GM18511 (cell line): ENCODE measurements at regions not wholly inside any gene's neighbourhood (a gene's known extent, or its start where the extent isn't known, plus 50 kb on each side); places are given as distances from the start of the nearest gene placed in this dataset.
"Not testable (repeated sequence)": the region's sequence is repeated elsewhere in the genome, so short reads cannot be mapped to it uniquely, and the experiment has no call there.

Experiments used
- ATAC-seq: cut with Tn5 transposase; IDR thresholded peaks from one replicate; pipeline ENCODE4 v1.9.1; 2021; ENCODE audit warnings: mild to moderate bottlenecking, moderate library complexity; ENCODE audit not compliant: unreplicated experiment

DNA sequence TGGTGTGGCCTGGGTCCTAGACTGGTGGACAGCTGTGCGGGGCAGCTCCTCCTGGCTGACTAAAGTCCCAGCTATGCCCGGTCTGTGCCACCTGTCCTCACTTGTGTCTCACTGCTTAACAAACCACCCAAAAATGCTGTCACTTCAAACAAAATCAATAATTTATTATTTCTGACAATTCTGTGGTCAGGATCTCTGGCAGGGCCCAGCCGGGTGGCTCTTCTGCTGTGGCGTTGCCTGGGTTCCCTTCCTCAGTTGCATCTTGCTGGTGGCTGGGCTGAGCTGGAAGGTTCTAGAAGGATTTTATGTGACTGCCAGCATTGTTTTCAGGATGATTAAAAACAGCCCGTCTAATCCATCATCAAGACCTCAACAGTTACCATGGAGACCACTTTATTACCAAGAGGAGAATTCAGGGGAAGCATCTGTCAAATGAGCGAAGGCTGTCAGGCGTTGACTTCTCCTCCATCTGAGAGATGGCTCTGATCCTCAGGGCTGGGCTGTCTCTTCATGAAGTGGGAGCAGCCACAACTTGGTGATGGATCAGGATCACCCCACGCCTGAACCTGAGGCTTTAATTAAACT is 280.6 kb upstream of the SFSWAP start:
- ATAC-seq, result no peak

- ATAC-seq, result not testable (repeated sequence)
Observed at GRCh38 chr12:131431126-131431655, 279.7 kb upstream of the SFSWAP start.

DNA sequence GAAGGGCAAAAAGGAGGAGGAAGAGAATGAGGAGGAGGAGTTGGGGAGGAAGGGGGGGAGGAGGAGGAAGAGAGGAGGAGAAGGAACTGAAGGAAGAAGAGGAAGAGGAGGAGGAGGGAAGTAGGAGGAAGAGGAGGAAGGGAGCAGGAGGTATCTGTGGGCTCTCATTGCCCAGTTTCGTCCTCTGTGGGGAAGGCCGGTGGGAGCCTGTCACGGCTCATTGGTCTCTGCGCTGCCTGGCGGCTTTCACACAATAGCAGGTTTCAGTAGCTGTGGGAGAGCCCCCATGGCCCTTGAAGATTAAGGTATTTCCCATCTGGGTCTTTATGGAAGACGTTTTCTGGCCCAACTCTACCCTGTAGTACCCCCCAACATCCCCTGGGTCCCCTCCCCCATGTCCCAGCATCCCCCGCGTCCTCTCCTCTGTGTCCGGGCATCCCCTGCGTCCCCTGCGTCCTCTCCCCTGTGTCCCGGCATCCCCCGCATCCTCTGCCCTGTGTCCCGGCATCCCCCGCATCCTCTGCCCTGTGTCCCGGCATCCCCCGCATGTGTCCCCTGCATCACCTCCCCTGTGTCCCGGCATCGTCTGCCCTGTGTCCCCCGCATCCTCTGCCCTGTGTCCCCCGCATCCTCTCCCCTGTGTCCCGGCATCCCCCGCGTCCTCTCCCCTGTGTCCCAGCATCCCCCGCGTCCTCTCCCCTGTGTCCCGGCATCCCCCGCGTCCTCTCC is 278.2 kb upstream of the SFSWAP start:
- peak; percentile 60 for ATAC-seq

DNA sequence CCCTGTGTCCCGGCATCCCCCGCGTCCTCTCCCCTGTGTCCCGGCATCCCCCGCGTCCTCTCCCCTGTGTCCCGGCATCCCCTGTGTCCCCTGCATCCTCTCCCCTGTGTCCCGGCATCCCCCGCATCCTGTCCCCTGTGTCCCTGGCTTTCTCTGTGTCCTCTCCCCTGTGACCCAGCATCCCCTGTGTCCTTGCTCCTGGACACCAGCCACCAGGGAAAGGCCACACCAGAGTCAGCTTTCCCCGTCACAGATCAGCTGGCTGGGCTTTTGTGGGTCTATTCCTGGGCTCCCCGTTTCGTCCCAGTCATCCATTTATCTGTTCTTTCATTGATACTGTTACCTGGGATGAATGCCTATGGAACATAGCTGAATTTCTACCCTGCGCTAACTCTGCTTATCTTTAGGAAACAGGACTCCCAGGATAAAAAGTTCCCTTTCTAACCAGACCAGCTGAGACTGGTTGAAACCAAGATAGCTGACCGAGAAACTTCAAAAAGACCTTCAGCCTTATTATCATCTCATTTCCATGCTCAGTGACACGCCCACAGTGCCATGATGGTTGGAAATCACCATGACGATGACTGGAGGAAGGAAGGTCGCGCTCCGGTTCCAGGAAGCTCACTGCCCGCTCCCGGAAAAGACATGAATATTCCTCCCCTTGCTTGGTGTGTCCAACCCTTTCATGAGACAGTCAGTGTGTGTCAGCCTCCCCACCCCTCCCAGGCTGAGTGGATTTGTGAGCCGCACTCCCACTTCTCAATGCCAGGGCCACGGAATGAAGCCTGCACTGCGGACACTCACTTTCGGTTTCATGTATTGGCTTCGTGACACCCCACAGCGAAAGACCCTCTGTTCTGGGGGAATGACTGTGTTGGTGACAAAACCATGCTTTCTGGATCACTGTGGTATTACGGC is 276.4 kb upstream of the SFSWAP start:
- ATAC-seq, result no peak

DNA sequence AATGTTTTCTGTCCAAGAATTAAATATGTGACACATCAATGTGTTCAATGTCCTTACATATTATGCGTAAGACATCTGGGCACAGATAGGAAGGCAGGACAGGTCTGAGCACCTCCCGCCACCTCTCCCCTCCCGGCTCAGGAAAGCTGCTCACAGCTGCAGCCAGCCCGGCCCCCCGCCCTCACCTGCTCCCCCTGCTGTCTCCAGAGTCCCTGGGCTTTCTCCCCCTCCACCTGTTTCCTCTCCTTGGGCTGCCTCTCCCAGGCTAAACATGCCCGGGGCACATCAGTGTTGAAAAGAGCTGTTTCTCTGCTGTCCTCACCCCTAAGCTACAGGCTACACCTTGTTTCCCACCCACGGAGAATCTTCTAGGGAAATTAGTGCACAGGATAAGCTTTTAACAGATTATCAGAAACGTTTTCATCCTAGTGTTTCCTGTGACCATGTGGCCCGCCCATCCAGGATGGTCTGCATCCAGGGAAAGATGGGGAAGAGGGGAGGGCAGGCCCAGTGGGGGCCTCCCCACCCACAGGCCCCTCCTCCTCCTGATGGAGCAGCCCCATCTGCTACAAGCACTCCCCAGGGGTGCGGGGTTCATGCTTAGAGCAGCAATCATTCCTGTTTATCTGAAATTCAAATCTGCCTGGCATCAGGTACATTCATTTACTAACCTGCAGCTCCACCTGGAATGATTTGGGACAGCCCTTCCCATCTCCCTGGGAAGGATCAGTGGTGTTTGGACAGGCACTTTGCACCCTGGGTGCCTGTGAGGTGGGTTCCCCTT is 273.8 kb upstream of the SFSWAP start:
- no peak for ATAC-seq

GRCh38 chr12:131437706-131438492 is 273.0 kb upstream of the SFSWAP start:
- ATAC-seq, result no peak

- not testable (repeated sequence) for ATAC-seq
Observed at GRCh38 chr12:131438493-131438835, 272.4 kb upstream of the SFSWAP start.

DNA sequence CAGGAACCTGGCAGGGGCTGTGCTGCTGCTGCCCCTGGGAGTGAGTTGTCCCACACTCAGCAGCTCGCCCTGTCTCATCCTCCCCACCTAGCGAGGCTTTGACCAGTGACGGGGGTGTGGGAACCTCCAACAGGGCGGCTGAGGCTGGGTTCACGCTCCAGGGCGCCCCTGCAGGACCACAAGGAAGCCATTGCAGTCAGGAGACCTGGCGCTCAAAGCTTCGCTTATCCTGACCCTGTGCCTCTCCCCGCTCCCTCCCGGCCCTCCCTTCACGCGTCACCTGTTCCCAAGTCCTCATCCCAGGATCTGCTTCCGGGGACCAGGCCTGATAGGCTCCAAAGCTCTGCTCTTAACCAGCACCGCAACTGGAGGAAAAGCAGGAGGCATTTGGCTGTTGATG is 272.0 kb upstream of the SFSWAP start:
- ATAC-seq, result no peak

DNA sequence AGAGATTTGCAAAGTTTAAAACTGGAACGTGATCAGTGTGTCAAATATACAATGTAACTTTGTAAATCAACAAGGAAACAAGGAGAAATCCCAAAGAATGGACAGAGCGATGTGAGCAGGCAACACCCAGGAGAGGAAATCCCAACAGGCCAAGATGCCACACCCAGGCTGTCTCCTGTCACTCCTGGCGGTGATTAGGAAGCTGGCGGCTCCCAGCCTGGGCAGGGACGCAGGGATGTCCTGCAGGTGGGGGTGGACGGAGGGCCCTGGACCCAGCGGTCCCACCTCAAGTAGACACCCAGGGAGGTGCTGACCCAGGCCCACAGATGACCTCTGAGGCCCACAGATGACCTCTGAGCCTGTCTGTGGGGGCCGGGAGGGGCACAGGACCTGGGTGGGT is 271.1 kb upstream of the SFSWAP start:
- ATAC-seq, result not testable (repeated sequence)

GRCh38 chr12:131440209-131441059 is 270.5 kb upstream of the SFSWAP start:
- not testable (repeated sequence) for ATAC-seq

GRCh38 chr12:131441060-131441396 is 269.9 kb upstream of the SFSWAP start:
- ATAC-seq, result no peak

- no peak for ATAC-seq
Observed at GRCh38 chr12:131441638-131442336, 269.1 kb upstream of the SFSWAP start.

DNA sequence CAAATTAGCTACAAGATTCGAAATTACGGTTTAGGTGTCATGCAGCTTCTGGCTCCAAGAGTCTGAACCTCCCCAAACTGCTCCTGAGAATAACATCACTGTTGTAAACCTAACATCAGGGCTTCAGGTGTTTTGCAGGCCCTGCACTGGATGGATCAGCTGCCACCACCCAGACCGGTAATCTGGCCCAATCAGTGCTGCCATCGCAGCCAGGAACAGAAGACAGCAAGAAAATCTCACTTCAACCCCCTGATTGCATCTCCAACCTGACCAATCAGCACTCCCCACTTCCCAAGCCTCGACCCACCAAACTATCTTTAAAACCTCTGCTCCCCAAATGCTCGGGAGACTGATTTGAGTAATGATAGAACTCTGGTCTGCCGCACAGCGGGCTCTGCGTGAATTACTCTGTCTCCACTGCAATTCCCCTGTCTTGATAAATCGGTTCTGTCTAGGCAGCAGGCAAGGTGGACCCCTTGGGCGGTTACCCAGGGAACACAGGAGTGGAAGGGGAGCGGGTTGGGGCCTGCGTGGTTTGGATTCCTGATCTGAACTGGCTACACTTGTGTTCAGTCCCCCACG is 268.5 kb upstream of the SFSWAP start:
- no peak for ATAC-seq

- no peak for ATAC-seq
Observed at GRCh38 chr12:131443019-131444000, 267.6 kb upstream of the SFSWAP start.

DNA sequence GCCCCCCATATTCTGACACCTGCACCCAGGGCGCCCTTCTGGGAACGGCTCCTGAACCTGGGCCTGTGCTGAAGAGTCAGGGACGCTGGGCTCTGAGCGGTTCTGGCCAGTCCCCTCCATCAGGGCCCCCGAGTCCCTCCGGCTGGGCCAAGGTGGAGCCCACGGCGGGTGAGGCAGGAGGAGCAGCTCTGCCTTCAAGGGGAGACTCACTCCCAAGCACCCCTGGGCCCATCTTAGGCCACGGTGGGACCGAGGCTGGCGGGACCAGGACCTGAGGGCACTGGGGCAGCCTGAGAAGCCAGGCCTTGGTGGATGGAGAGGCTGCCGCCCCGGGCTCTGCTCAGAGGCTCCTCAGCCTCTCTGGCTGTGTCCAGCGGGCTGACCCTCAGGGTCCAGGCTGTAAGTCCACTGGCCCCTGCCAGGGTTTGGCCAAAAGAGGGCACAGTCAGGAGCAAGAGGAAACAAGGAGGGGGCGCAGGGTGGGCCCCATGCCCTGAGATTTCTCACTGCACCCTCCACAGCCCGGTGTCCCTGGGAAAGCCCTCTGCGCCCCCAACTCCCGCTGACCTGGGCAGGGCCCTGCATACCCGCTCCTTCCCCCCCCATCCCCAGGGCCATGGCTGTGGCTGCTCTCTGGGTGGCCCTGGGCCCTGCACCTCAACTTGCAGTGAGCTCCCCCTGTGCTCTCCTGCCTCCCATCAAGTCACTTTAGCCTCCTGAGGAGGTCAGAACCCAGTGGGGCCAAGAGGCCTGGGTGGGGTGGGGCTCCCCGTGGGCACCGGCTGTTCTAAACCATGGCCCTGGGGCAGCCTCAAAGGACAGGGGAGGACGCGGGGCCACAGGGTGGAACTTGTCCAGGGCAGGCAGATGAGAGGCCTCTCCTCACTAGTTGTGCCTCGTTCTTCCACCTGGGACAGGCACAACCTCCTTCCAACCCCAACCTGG is 266.4 kb upstream of the SFSWAP start:
- ATAC-seq, result no peak
